GM10266 (cell line): ENCODE measurements at regions not wholly inside any gene's neighbourhood (a gene's known extent, or its start where the extent isn't known, plus 50 kb on each side); places are given as distances from the start of the nearest gene placed in this dataset.

Experiments
- DNase-seq: peaks from one replicate; pipeline ENCODE4 v3.0.0; 2012; ENCODE audit errors: extremely low spot score
- TF ChIP-seq, protein P1 (sequence below): IDR thresholded peaks from 2 replicates; pipeline ENCODE4 v1.5.1; 2012; ENCODE audit warnings: mild to moderate bottlenecking, low read depth; ENCODE audit not compliant: control insufficient read depth, insufficient read depth; ENCODE audit errors: missing control alignments

GRCh38 chr21:14762734-14763694 is 216.9 kb upstream of the SAMSN1 start:
- DNase-seq = peak; percentile 48
- TF ChIP-seq, protein P1, sequence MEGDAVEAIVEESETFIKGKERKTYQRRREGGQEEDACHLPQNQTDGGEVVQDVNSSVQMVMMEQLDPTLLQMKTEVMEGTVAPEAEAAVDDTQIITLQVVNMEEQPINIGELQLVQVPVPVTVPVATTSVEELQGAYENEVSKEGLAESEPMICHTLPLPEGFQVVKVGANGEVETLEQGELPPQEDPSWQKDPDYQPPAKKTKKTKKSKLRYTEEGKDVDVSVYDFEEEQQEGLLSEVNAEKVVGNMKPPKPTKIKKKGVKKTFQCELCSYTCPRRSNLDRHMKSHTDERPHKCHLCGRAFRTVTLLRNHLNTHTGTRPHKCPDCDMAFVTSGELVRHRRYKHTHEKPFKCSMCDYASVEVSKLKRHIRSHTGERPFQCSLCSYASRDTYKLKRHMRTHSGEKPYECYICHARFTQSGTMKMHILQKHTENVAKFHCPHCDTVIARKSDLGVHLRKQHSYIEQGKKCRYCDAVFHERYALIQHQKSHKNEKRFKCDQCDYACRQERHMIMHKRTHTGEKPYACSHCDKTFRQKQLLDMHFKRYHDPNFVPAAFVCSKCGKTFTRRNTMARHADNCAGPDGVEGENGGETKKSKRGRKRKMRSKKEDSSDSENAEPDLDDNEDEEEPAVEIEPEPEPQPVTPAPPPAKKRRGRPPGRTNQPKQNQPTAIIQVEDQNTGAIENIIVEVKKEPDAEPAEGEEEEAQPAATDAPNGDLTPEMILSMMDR = no peak

- TF ChIP-seq, protein P1 = no peak
- no peak for DNase-seq
These were observed 216.2 kb upstream of the SAMSN1 start for GRCh38 chr21:14762327-14762726.

DNA sequence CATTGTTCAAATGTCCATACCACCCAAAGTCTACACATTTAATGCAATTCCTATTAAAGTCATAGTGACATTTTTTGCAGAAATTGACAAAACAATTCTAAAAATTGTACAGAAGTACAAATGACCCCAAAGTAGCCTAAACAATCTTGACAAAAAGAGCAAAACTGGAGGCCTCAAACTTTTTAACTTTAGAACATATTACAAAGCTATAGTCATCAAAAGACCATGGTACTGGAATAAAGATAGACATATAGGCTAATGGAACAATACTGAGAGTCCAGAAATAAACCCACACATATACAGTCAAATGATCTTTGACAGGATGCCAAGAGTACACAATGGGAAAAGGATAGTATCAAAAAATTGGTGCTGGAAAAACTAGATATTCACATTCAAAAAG is 213.2 kb upstream of the SAMSN1 start:
- TF ChIP-seq, protein P1 = no peak

DNA sequence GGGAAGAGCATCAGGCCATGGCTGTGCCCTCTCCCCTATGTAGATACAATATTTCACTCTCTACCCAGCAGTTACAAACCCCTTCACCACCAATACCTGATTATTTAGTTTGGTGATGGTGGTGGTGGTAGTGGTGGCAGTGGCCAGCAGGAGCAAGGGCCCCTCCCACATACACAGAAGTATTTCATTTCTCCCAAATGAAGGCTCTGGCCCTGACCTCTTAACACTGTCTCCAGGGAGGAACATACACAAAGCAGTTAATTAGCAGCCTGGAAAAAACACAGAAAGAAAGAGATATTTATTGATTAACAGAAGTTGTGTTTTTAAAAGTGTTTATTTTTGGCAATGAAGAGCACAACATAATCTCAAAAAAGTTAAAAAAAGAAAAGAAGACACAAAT is 212.7 kb upstream of the SAMSN1 start:
- DNase-seq = no peak
- TF ChIP-seq, protein P1 = no peak

More for the DNA sequence above, 213.2 kb upstream of the SAMSN1 start:
- DNase-seq = no peak

DNA sequence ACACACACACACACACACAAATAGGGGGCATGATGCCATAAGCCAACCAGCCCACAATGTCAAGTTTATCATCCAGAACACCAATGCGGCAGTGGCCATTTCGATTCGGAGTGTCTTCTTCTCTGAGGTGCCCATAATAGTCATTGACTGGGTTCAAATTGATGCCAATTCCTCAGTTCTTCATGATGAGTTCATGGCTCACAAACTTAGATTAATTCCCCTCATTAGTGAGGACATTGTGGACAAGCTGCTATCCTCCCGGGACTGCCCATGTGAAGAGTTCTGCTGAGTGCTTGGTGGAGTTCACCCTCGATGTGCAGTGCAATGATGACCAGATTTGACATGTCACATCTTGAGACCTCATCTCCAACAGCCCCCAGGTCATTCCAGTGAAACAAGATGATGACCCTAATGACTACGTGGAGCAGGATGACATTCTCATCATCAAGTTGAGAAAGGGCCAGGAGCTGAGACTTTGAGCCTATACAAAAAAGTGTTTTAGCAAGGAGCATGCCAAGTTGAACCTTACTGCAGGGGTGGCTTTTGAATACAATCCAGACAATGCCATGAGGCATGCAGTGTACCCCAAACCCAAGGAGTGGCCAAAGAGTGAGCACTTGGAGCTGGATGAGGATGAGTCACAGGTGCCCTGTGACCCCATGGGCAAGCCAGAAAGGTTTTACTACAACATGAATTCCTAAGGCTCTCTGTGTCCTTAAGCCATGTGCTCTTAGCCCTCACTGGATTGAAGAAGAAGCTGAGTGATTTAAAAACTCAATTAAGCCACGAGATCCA is 211.6 kb upstream of the SAMSN1 start:
- TF ChIP-seq, protein P1 = no peak
- no peak for DNase-seq

DNA sequence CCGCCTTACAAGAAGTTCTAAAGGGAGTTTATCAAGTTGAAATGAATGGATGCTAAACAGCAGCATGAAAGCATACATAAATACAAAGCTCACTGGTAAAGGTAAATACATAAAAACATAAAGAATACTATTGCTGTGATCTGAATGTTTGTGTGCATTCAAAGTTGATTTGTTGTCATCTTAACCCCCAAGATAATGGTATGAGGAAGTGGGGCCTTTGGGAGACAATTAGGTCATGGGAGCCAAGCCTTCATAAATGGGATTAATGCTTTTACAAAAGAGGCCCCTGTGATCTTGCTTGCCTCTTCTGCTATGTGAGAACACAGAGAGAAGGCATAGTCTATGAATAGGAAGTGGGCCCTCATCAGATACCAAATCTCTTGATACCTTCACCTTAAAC is 209.0 kb upstream of the SAMSN1 start:
- TF ChIP-seq, protein P1 = no peak
- no peak for DNase-seq
